Omental fat pad (tissue), 3 donors: ENCODE measurements at regions not wholly inside any gene's neighbourhood (a gene's known extent, or its start where the extent isn't known, plus 50 kb on each side); places are given as distances from the start of the nearest gene placed in this dataset.

Source experiments
- ATAC-seq: fragments of 150-250 bp; one replicate; pipeline ENCODE4 v1.9.1; 2016; ENCODE audit warnings: mild to moderate bottlenecking, moderate library complexity; ENCODE audit not compliant: low FRiP score
- DNase-seq: peaks from one replicate; pipeline ENCODE4 v3.0.0-alpha.2; 2019; ENCODE audit warnings: low spot score
- CTCF ChIP-seq, 3 donors: fragments of 450-650 bp; IDR thresholded peaks; one replicate each; pipeline ENCODE4 v1.5.1; 2016 to 2017; ENCODE audit warnings: antibody characterized with exemption in 3 of 3, mild to moderate bottlenecking in 3 of 3, moderate library complexity in 2 of 3

GRCh38 chr18:7492385-7492784 is 74.7 kb upstream of the PTPRM start:
- DNase-seq (no peak), ATAC-seq (no peak)
- no peak for TF ChIP-seq CTCF (IDR thresholded peaks at IDR 0.05)

- TF ChIP-seq CTCF (IDR thresholded peaks at IDR 0.05), result no peak
- DNase-seq (no peak), ATAC-seq (no peak)
Observed at GRCh38 chr18:7497081-7497480, 70.0 kb upstream of the PTPRM start.

GRCh38 chr18:7511106-7511505 is 56.0 kb upstream of the PTPRM start:
- ATAC-seq (no peak), DNase-seq (no peak)
- no peak for TF ChIP-seq CTCF (IDR thresholded peaks at IDR 0.05)

GRCh38 chr18:7512348-7512747 is 54.8 kb upstream of the PTPRM start:
- no peak for DNase-seq
- ATAC-seq, result no peak
- no peak for TF ChIP-seq CTCF (IDR thresholded peaks at IDR 0.05)

GRCh38 chr18:7512990-7513389 is 54.1 kb upstream of the PTPRM start:
- TF ChIP-seq CTCF (IDR thresholded peaks at IDR 0.05), result no peak
- ATAC-seq, result no peak
- no peak for DNase-seq

- TF ChIP-seq CTCF (IDR thresholded peaks at IDR 0.05), result no peak
- ATAC-seq (no peak), DNase-seq (no peak)
Observed at GRCh38 chr18:7514796-7515440, 52.2 kb upstream of the PTPRM start.

- ATAC-seq (no peak), DNase-seq (no peak)
- no peak for TF ChIP-seq CTCF (IDR thresholded peaks at IDR 0.05)
Observed at GRCh38 chr18:7516266-7517117, 50.6 kb upstream of the PTPRM start.
